ENCODE measurements at regions not wholly inside any gene's neighbourhood (a gene's known extent, or its start where the extent isn't known, plus 50 kb on each side); places are given as distances from the start of the nearest gene placed in this dataset.
"Not testable (repeated sequence)": the region's sequence is repeated elsewhere in the genome, so short reads cannot be mapped to it uniquely, and the experiment has no call there.

- not testable (repeated sequence) for DNase-seq (ENCODE audit: low spot score)
These were observed 457.8 kb upstream of the PIK3R1 start for GRCh38 chr5:67757771-67758170.

DNA sequence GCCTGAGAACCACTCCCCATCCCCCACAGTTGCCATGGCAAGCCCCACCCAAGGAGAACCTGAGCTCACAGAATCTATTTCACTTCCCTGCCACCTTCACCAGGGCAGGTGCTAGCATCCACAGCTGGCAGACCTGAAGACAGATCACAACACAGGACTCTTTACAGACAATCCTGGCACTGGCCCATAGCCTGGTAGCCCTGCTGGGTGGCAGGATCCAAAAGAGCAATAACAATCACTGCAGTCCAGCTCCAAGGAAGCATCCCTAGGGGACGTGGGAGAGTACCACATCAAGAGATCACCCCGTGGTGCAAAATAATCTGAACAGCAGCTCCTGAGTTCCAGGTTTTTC, 463.2 kb upstream of the PIK3R1 start:
- DNase-seq (ENCODE audit: low spot score), result no peak

DNA sequence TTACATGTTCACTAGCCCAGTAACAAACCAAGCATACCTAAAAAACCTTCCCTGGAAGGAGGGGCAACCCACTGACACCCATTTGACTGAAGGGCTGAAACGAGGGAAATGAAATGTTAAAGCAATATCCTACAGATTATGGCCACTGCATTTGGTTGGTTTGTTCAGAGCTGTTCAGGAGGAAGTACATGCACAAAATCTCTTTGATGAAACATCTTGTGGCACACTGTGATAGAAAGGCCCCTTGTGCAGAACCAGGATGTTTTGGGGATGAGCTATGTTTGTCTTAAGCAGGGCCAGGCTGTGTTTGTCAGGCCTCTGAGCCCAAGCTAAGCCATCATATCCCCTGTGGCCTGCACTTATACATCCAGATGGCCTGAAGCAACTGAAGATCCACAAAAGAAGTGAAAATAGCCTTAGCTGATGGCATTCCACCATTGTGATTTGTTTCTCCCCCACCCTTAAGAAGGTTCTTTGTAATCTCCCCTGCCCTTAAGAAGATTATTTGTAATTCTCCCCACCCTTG, 467.3 kb upstream of the PIK3R1 start:
- no peak for DNase-seq (ENCODE audit: low spot score)

- DNase-seq (ENCODE audit: low spot score), result no peak
These were observed 468.5 kb upstream of the PIK3R1 start for GRCh38 chr5:67747096-67747495.

DNA sequence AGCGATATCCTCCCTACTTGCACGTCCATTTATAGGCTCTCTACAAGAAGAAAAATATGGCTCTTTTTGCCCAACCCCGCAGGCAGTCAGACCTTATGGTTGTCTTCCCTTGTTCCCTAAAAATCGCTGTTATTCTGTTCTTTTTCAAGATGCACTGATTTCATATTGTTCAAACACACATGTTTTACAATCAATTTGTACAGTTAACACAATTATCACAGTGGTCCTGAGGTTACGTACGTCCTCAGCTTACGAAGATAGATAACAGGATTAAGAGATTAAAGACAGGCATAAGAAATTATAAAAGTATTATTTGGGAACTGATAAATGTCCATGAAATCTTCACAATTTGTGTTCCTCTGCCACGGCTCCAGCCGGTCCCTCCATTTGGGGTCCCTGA, 468.9 kb upstream of the PIK3R1 start:
- not testable (repeated sequence) for DNase-seq (ENCODE audit: low spot score)

GRCh38 chr5:67746103-67746502, 469.5 kb upstream of the PIK3R1 start:
- DNase-seq (ENCODE audit: low spot score), result no peak

DNA sequence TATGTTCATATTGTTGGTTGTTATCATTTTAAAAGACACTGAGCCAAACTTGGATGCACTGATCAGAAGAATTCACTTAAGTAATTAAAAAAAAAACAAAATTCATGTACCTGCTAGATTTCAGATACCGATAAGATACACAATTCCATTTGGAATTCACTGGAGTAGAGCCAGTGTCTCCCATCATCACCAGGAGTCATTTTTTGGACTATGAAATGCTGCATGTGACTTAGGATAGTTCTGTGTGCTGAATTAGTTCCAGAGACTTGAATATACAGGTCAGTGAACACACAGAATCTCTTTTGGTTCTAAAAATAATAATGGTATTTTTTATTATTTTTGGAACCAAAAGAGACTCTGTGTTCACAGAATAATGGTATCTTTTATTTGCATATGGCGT, 482.6 kb upstream of the PIK3R1 start:
- no peak for DNase-seq (ENCODE audit: low spot score)

DNA sequence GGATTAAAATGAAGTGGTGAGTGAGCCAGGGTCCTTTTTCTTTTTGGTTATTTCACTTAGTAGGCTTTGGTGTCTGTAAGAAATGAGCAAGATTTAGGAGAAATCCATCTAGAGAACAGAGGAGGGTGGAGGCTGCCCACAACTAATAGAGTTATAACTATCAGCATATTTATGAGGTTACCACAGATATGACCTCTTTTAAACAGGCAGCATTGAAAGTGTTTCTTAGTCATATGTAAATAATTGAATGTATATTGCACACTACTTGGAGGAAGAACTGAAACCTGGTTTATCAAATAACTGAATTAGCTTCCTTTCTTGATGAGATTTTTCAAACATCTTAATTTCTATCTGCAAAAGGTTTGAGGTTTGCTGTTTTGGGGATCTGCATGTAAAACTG, 483.1 kb upstream of the PIK3R1 start:
- DNase-seq (ENCODE audit: low spot score), result no peak

GRCh38 chr5:67731886-67732285, 483.7 kb upstream of the PIK3R1 start:
- DNase-seq (ENCODE audit: low spot score), result no peak

GRCh38 chr5:67730917-67731474, 484.6 kb upstream of the PIK3R1 start:
- DNase-seq (ENCODE audit: low spot score), result no peak

DNA sequence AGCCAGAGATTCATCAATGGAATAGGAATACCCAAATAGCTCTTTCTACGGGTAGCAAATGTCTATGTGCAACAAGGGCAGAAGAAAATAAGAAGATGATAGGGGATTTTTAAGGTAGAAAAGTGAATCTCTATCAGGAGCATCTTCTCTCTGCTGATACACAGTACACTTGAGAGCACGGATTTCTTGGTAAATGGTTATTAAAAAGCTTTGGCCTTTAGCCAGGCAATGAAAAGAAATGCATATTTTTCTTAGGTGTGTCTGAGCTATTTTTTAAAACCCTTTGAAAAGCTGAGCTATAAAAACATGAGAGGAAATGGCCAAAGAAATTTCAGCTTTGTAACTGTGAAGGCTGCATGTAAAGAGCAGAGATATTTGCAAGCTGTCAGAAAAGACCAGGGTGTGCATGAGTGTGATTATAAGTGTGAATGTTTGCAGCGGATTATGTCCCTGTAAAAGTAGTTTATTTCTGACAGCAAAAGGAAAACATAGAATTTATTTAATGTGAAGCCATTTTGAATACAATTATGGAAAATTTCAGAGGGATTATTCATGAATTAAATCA, 487.1 kb upstream of the PIK3R1 start:
- DNase-seq (ENCODE audit: low spot score), result no peak

GRCh38 chr5:67725604-67726003, 490.0 kb upstream of the PIK3R1 start:
- DNase-seq (ENCODE audit: low spot score), result no peak

- DNase-seq (ENCODE audit: low spot score), result no peak
These were observed 491.0 kb upstream of the PIK3R1 start for GRCh38 chr5:67724412-67725135.

DNA sequence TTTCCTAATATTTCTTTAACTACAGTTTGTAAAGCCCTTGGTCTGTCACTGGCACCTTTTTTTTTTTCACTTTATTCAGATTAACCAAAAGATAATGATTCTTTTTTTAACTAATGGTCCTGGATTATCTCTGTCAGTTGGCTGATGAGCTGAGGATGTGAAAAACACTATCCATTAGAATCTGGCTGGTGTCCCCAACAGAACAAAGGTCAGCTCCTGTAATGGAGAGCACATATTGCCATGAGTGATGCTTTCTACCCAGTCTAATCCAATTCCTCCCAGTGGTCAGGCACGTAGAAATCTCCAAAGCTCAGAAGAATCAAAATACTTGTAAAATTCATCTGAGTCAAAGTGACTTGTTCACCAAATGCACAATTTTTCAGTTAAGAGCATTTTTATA, 491.7 kb upstream of the PIK3R1 start:
- no peak for DNase-seq (ENCODE audit: low spot score)

- not testable (repeated sequence) for DNase-seq (ENCODE audit: low spot score)
These were observed 493.0 kb upstream of the PIK3R1 start for GRCh38 chr5:67722582-67722981.

DNA sequence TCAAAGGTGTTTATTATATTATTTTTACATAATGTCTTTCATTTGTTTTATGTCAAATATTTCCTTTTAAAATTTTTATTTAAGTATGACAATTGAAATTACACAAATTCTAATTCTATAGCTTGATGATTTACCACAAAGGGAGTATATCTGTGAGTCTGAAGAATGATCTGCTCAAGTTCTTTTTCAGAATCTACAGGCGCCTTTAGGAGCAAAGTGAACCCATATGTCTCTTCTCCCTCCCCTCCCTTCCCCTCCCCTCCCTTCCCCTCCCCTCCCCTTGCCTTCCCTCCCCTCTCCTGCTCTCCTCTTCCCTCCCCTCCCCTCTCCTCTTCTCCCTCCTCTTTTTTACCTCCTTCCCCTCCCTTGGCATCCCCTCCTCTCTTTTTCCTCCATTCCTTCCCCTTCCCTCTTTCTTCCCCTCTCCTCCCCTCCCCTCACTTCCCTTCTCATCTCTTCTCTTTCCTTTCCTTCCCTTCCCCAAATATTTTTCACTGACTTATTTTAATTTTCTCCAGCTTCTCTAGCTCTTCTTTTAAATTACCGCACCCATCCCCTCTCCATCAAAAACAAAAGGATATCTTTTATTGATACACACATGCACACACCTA, 495.3 kb upstream of the PIK3R1 start:
- DNase-seq (ENCODE audit: low spot score), result no peak

- DNase-seq (ENCODE audit: low spot score), result no peak
These were observed 505.4 kb upstream of the CD180 start for GRCh38 chr5:67702008-67702407.

DNA sequence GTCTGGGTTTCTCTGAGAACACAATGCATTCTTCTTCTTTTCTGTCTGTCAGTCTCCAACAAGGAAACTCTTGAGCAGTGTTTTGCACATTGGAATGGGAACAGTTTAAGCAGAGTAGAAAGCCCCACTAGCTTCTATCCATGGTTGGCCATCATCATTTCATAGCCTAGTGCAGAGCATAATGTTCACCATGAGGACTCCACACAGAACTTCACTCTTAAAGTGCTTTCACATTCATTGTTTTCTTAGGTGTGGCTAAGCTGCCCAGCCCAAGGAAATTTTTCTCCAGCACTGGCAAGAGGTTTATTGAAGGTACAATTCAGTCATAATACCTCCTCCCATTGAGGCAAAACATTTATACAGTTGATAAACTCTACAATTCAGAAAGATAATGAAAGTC, 503.0 kb upstream of the CD180 start:
- DNase-seq (ENCODE audit: low spot score), result no peak

DNA sequence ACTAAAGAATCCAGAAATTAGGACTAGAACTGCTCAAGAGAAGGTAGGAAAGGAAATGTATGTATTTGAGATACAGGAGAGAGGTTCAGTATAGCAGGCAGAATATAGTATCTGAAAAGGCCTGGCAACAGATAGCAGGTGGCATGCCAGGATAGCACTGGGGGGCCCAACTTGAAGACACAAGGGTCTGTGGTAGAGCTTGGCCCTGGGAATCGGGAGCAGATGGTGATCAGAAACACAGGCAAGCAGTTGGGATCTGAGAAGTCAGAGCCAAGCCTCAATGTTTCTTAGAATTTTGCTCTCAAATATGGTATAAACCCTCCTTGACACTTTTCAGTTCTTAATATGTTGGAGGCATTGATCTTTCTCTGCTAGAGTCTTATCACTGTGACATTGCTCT, 499.8 kb upstream of the CD180 start:
- no peak for DNase-seq (ENCODE audit: low spot score)

GRCh38 chr5:67695369-67695768, 498.8 kb upstream of the CD180 start:
- DNase-seq (ENCODE audit: low spot score), result no peak

DNA sequence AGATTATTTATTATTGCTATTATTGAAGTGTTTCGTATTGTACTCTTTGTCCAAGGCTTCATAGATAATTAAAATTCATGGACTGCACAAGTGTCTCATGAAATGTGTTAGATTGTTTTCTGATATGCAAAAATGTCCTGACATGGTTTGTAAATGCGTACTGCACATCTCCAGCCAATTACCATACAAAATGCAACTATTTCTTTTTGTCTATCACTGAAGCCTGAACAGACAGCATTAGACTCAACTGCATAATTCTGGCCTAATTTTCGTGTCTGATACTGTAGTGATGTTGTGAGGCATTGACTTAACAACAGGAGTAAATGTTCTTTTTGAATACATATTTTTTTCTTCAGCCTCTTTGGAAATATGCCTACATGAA, 498.2 kb upstream of the CD180 start:
- no peak for DNase-seq (ENCODE audit: low spot score)

DNA sequence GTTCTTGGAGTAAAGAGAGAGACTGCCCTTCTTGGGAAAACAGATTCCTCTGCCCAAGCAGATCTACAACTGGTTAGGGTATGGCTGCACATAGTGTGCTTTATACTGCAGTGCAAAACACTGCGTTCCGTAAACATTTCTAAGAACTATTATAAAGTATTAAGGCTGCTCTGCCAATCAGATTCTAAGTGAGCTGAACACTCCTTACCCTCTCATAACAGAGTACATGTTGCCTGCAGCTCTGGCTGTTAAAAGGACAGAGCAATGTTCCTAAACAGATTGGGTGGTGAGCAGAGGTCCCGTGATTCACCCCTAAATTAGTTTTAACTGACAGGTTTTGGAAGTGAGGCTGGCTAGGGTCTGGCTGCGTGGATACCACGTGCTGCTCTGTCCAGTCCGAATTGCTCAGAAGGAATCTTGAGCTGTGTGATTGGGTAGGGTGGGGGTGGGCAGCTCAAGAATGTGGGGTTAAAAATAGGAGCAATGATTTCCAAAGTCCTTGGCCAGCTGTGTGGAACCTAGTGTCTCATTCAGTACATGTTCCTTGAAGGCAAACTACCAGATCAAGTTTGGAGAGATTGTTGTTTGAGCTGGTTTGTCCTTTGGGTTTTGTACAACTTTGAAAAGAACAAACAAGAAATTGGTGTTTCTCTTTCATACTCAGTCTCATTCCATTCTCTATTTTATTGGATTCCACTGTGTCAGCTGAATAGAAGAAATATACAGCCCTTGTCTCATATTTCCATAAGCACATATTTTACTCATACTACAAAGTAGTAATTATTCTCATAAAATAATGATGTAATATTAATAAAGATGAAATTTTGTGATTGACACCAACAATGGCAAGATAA, 497.6 kb upstream of the CD180 start:
- DNase-seq (ENCODE audit: low spot score), result no peak

Measured in ecto neural progenitor cell (in vitro differentiated cells).